ENCODE measurements at regions not wholly inside any gene's neighbourhood (a gene's known extent, or its start where the extent isn't known, plus 50 kb on each side); places are given as distances from the start of the nearest gene placed in this dataset.
A peak's percentile ranks its signal among the peaks of the same experiment; 100 is the strongest.

DNA sequence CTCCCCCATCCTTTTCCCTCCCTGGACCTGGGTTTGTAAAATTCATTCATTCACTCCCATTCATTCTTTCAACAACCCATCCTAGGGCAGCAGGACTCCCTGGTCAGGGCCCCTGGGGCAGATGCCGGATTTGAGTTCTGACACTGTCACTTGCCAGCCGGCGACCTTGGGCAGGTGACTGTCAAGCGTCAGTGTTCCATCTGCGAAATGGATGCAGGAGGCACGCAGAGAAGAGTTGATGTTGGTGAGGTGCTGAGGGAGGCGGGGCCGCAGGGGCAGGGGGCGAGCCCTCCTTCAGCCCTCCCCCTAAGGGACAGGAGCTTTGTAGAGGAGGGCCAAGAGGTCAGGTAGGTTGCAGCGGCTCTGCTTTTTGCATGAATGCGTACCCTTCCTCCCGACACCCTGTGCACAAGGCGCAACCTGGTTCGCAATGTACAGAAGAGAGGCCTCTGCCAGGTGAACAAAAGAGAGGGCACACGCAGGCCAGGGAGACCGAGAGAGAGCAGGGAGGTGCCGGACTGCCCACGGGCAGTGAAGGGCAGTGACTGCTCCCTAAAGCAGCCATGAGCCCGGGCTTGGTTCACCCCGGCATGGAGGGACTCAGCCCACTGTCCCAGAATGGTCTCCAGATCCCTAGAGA lies 128.1 kb downstream of the BARX1 start:
- Histone ChIP-seq H3K4me1 (ENCODE audit: control insufficient read depth in 1 of 2, insufficient read depth in 2 of 2, low read length in 2 of 2) (no peaks in the 10 kb centered on the region), H4K8ac (ENCODE audit: low read depth, low read length) (no peak overlapping the region), H3K36me3 (ENCODE audit: control insufficient read depth in 1 of 2, insufficient read depth in 2 of 2, low read length in 2 of 2) (no peaks in the 10 kb centered on the region), H3K4me3 (ENCODE audit: low read depth, low read length) (no peak overlapping the region), H4K91ac (ENCODE audit: low read depth, low read length) (no peak overlapping the region), H3K14ac (ENCODE audit: low read length) (no peak overlapping the region), H3K9ac (ENCODE audit: low read length) (no peak overlapping the region), H3K79me2 (ENCODE audit: control insufficient read depth, insufficient read depth, low read length, poor library complexity) (no peaks in the 10 kb centered on the region), H3K23ac (ENCODE audit: low read length) (no peak overlapping the region), H3K79me1 (ENCODE audit: low read length) (no peaks in the 10 kb centered on the region), H3K4ac (ENCODE audit: low read depth, low read length) (no peak overlapping the region), H2BK5ac (ENCODE audit: low read depth, low read length, poor library complexity) (no peak overlapping the region), H2AK5ac (ENCODE audit: low read length) (no peak overlapping the region), H2BK120ac (ENCODE audit: insufficient read depth, low read length, poor library complexity) (no peak overlapping the region), H3K9me3 (ENCODE audit: insufficient read depth, low read depth, low read length) (peaks cover 4% of the 10 kb centered on the region), H3K18ac (ENCODE audit: low read length) (no peak overlapping the region), H3K27me3 (ENCODE audit: insufficient read depth, low read length) (no peaks in the 10 kb centered on the region), H2BK12ac (ENCODE audit: low read length) (no peak overlapping the region), H3K4me2 (ENCODE audit: low read length) (no peak overlapping the region), H3K27ac (ENCODE audit: low read depth, low read length) (no peak overlapping the region), H2AFZ (ENCODE audit: insufficient read depth, low read length, poor library complexity) (no peak overlapping the region), H4K12ac (ENCODE audit: low read depth, low read length) (no peak overlapping the region)
- DNase-seq = no peak
- WGBS (ENCODE audit: extremely low coverage, insufficient coverage, insufficient read length) = no CpG with 5 or more reads among the region's 20 CpGs

- no peak overlapping the region for H3K4me3 ChIP-seq (ENCODE audit: low read depth, low read length)
- no peak overlapping the region for H4K91ac ChIP-seq (ENCODE audit: low read depth, low read length)
- peak; percentile 65 to 82 for DNase-seq
- no peaks in the 10 kb centered on the region for H3K27me3 ChIP-seq (ENCODE audit: insufficient read depth, low read length)
- no peak overlapping the region for H3K23ac ChIP-seq (ENCODE audit: low read length)
- no peak overlapping the region for H3K9ac ChIP-seq (ENCODE audit: low read length)
- H3K79me1 ChIP-seq (ENCODE audit: low read length) = no peaks in the 10 kb centered on the region
- H3K9me3 ChIP-seq (ENCODE audit: insufficient read depth, low read depth, low read length) = peaks cover 6% of the 10 kb centered on the region
- no peak overlapping the region for H3K14ac ChIP-seq (ENCODE audit: low read length)
- H4K12ac ChIP-seq (ENCODE audit: low read depth, low read length) = no peak overlapping the region
- H3K4me2 ChIP-seq (ENCODE audit: low read length) = no peak overlapping the region
- no peak overlapping the region for H2BK120ac ChIP-seq (ENCODE audit: insufficient read depth, low read length, poor library complexity)
- H2AFZ ChIP-seq (ENCODE audit: insufficient read depth, low read length, poor library complexity) = no peak overlapping the region
- H2BK12ac ChIP-seq (ENCODE audit: low read length) = no peak overlapping the region
- no CpG with 5 or more reads among the region's 36 CpGs for WGBS (ENCODE audit: extremely low coverage, insufficient coverage, insufficient read length)
- H3K27ac ChIP-seq (ENCODE audit: low read depth, low read length) = no peak overlapping the region
- no peak overlapping the region for H3K4ac ChIP-seq (ENCODE audit: low read depth, low read length)
- no peaks in the 10 kb centered on the region for H3K79me2 ChIP-seq (ENCODE audit: control insufficient read depth, insufficient read depth, low read length, poor library complexity)
- no peaks in the 10 kb centered on the region for H3K36me3 ChIP-seq (ENCODE audit: control insufficient read depth in 1 of 2, insufficient read depth in 2 of 2, low read length in 2 of 2)
- H3K18ac ChIP-seq (ENCODE audit: low read length) = no peak overlapping the region
- H2BK5ac ChIP-seq (ENCODE audit: low read depth, low read length, poor library complexity) = no peak overlapping the region
- no peaks in the 10 kb centered on the region for H3K4me1 ChIP-seq (ENCODE audit: control insufficient read depth in 1 of 2, insufficient read depth in 2 of 2, low read length in 2 of 2)
- H2AK5ac ChIP-seq (ENCODE audit: low read length) = no peak overlapping the region
- H4K8ac ChIP-seq (ENCODE audit: low read depth, low read length) = no peak overlapping the region
Measured at GRCh38 chr9:93826209-93826608, 128.9 kb downstream of the BARX1 start.

- Histone ChIP-seq H3K9me3 (ENCODE audit: insufficient read depth, low read depth, low read length) (peaks cover 6% of the 10 kb centered on the region), H2AK5ac (ENCODE audit: low read length) (no peak overlapping the region), H2AFZ (ENCODE audit: insufficient read depth, low read length, poor library complexity) (no peak overlapping the region), H3K4me1 (ENCODE audit: control insufficient read depth in 1 of 2, insufficient read depth in 2 of 2, low read length in 2 of 2) (no peaks in the 10 kb centered on the region), H4K12ac (ENCODE audit: low read depth, low read length) (no peak overlapping the region), H3K36me3 (ENCODE audit: control insufficient read depth in 1 of 2, insufficient read depth in 2 of 2, low read length in 2 of 2) (no peaks in the 10 kb centered on the region), H4K8ac (ENCODE audit: low read depth, low read length) (no peak overlapping the region), H4K91ac (ENCODE audit: low read depth, low read length) (no peak overlapping the region), H3K4me2 (ENCODE audit: low read length) (no peak overlapping the region), H3K4ac (ENCODE audit: low read depth, low read length) (no peak overlapping the region), H2BK12ac (ENCODE audit: low read length) (no peak overlapping the region), H3K27me3 (ENCODE audit: insufficient read depth, low read length) (no peaks in the 10 kb centered on the region), H3K14ac (ENCODE audit: low read length) (no peak overlapping the region), H3K79me1 (ENCODE audit: low read length) (no peaks in the 10 kb centered on the region), H2BK5ac (ENCODE audit: low read depth, low read length, poor library complexity) (no peak overlapping the region), H3K27ac (ENCODE audit: low read depth, low read length) (no peak overlapping the region), H3K9ac (ENCODE audit: low read length) (no peak overlapping the region), H3K23ac (ENCODE audit: low read length) (no peak overlapping the region), H3K79me2 (ENCODE audit: control insufficient read depth, insufficient read depth, low read length, poor library complexity) (no peaks in the 10 kb centered on the region), H3K4me3 (ENCODE audit: low read depth, low read length) (no peak overlapping the region), H2BK120ac (ENCODE audit: insufficient read depth, low read length, poor library complexity) (no peak overlapping the region), H3K18ac (ENCODE audit: low read length) (no peak overlapping the region)
- no CpG with 5 or more reads among the region's 18 CpGs for WGBS (ENCODE audit: extremely low coverage, insufficient coverage, insufficient read length)
- no peak for DNase-seq
Measured at GRCh38 chr9:93825348-93826115, 129.6 kb downstream of the BARX1 start.

DNA sequence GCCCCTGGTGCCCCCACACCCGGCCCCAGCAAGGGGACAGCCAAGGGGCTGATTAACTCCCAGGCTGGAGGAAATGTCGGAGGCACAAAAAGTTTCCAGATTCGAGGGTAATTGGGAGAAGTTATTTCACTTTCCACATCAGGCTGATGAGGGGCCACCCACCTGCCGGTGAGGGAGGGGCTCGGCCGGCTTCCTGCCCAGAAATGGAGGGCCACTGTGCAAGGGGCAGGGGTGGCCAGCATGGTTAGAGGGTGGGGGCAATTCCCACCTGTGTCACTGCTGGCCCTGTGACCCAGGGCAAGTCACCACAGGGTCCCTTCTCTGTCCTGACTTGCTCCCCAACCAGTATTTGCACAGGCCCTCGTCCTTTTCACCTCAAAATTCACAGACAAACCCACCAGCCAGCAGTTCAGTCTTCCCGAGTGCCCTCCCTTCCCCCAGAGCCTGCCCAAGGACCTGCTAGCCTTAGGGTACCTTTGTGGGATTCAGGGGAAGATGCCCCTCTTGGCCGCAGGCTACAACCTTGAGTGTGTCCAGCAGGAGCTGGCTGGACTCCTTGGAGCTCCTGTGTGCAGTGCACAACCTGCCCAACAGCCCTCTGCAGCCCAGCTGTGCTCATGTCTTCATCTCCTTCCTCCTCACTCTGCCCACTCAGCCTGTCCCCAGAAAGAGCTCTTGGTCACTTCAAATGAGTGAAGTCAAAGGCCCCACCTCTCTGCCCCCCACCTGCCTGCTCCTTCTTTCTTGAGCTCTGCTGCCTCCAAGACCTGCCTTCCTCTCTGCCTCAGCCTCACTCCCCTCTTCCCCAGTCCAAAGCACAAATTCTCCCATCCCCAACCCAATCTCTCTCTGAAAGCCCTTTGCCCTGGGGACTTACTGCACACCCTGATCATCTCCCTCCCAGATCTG lies 130.5 kb downstream of the BARX1 start:
- Histone ChIP-seq H3K9ac (ENCODE audit: low read length) (no peak overlapping the region), H3K14ac (ENCODE audit: low read length) (no peak overlapping the region), H2AFZ (ENCODE audit: insufficient read depth, low read length, poor library complexity) (no peak overlapping the region), H2BK5ac (ENCODE audit: low read depth, low read length, poor library complexity) (no peak overlapping the region), H3K27ac (ENCODE audit: low read depth, low read length) (no peak overlapping the region), H4K8ac (ENCODE audit: low read depth, low read length) (no peak overlapping the region), H3K4me1 (ENCODE audit: control insufficient read depth in 1 of 2, insufficient read depth in 2 of 2, low read length in 2 of 2) (no peaks in the 10 kb centered on the region), H4K12ac (ENCODE audit: low read depth, low read length) (no peak overlapping the region), H3K4me3 (ENCODE audit: low read depth, low read length) (no peak overlapping the region), H3K4me2 (ENCODE audit: low read length) (no peak overlapping the region), H2BK120ac (ENCODE audit: insufficient read depth, low read length, poor library complexity) (no peak overlapping the region), H3K79me2 (ENCODE audit: control insufficient read depth, insufficient read depth, low read length, poor library complexity) (no peaks in the 10 kb centered on the region), H3K79me1 (ENCODE audit: low read length) (no peaks in the 10 kb centered on the region), H3K9me3 (ENCODE audit: insufficient read depth, low read depth, low read length) (peaks cover 6% of the 10 kb centered on the region), H3K23ac (ENCODE audit: low read length) (no peak overlapping the region), H3K4ac (ENCODE audit: low read depth, low read length) (no peak overlapping the region), H2AK5ac (ENCODE audit: low read length) (no peak overlapping the region), H2BK12ac (ENCODE audit: low read length) (no peak overlapping the region), H3K18ac (ENCODE audit: low read length) (no peak overlapping the region), H3K27me3 (ENCODE audit: insufficient read depth, low read length) (no peaks in the 10 kb centered on the region), H4K91ac (ENCODE audit: low read depth, low read length) (no peak overlapping the region), H3K36me3 (ENCODE audit: control insufficient read depth in 1 of 2, insufficient read depth in 2 of 2, low read length in 2 of 2) (no peaks in the 10 kb centered on the region)
- no CpG with 5 or more reads among the region's 9 CpGs for WGBS (ENCODE audit: extremely low coverage, insufficient coverage, insufficient read length)
- no peak for DNase-seq
